Muscle of back (tissue), 3 donors: ENCODE measurements at regions not wholly inside any gene's neighbourhood (a gene's known extent, or its start where the extent isn't known, plus 50 kb on each side); places are given as distances from the start of the nearest gene placed in this dataset.
"Not testable (repeated sequence)": the region's sequence is repeated elsewhere in the genome, so short reads cannot be mapped to it uniquely, and the experiment has no call there.

ENCODE experiments used
- DNase-seq, 3 donors: peaks; one replicate each; pipeline versions ENCODE4 v3.0.0 to v3.0.0-alpha.2; 2013

GRCh38 chr6:55957961-55958422, 82.6 kb upstream of the BMP5 start:
- DNase-seq: peak in 2 of 3 donors; percentile 42 to 55

- no peak for DNase-seq
These were observed 80.3 kb upstream of the BMP5 start for GRCh38 chr6:55955684-55956083.

GRCh38 chr6:55954436-55954835, 79.0 kb upstream of the BMP5 start:
- no peak for DNase-seq

- peak; percentile 50 to 86 (median 55) for DNase-seq
These were observed 77.9 kb upstream of the BMP5 start for GRCh38 chr6:55953335-55953734.

- no peak for DNase-seq
These were observed 74.9 kb upstream of the BMP5 start for GRCh38 chr6:55950071-55950814.

- DNase-seq: no peak
These were observed 67.9 kb upstream of the BMP5 start for GRCh38 chr6:55943329-55943728.

GRCh38 chr6:55941702-55942101, 66.3 kb upstream of the BMP5 start:
- DNase-seq: peak in 1 of 3 donors; percentile 65

- peak; percentile 30 to 81 (median 34) for DNase-seq
These were observed 62.7 kb upstream of the BMP5 start for GRCh38 chr6:55937951-55938690.

GRCh38 chr6:55937261-55937947, 62.0 kb upstream of the BMP5 start:
- DNase-seq: peak in 2 of 3 donors; percentile 34 to 51

- peak in 1 of 3 donors; percentile 41 for DNase-seq
These were observed 55.7 kb upstream of the BMP5 start for GRCh38 chr6:55931101-55931500.

GRCh38 chr6:55927713-55928112, 52.3 kb upstream of the BMP5 start:
- not testable (repeated sequence) for DNase-seq

- DNase-seq: peak in 1 of 3 donors; percentile 40
These were observed 49.9 kb upstream of the BMP5 start for GRCh38 chr6:55925292-55925691.
